ENCODE measurements at regions not wholly inside any gene's neighbourhood (a gene's known extent, or its start where the extent isn't known, plus 50 kb on each side); places are given as distances from the start of the nearest gene placed in this dataset.

DNA sequence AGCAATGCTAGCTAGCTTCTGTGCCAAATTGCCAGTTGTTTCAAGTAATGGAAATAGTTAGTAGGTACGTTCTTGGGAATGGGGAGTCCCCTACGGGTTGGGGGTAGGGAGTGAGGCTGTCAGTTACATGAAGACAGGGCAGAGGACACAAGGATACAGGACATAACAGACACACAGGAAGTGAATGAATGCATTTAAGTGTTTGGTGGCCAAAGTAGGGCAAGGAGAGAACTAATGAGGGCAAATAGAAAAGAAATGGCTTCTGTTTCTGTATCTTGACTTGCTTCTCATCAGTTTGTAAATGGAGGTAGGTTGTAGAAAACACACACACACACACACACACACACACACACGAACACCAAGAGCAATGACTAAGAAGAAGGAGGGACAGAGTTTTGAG, 142.2 kb downstream of the S1PR1 start:
- TF ChIP-seq, protein P1, sequence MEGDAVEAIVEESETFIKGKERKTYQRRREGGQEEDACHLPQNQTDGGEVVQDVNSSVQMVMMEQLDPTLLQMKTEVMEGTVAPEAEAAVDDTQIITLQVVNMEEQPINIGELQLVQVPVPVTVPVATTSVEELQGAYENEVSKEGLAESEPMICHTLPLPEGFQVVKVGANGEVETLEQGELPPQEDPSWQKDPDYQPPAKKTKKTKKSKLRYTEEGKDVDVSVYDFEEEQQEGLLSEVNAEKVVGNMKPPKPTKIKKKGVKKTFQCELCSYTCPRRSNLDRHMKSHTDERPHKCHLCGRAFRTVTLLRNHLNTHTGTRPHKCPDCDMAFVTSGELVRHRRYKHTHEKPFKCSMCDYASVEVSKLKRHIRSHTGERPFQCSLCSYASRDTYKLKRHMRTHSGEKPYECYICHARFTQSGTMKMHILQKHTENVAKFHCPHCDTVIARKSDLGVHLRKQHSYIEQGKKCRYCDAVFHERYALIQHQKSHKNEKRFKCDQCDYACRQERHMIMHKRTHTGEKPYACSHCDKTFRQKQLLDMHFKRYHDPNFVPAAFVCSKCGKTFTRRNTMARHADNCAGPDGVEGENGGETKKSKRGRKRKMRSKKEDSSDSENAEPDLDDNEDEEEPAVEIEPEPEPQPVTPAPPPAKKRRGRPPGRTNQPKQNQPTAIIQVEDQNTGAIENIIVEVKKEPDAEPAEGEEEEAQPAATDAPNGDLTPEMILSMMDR (conservative IDR thresholded peaks at IDR 0.05; ENCODE audit: low read depth, low read length), result no peak
- TF ChIP-seq EZH2 (IDR thresholded peaks at IDR 0.05; ENCODE audit: borderline replicate concordance, low read depth, low read length, poor library complexity, severe bottlenecking), result no peak
